ENCODE measurements at regions not wholly inside any gene's neighbourhood (a gene's known extent, or its start where the extent isn't known, plus 50 kb on each side); places are given as distances from the start of the nearest gene placed in this dataset.

DNA sequence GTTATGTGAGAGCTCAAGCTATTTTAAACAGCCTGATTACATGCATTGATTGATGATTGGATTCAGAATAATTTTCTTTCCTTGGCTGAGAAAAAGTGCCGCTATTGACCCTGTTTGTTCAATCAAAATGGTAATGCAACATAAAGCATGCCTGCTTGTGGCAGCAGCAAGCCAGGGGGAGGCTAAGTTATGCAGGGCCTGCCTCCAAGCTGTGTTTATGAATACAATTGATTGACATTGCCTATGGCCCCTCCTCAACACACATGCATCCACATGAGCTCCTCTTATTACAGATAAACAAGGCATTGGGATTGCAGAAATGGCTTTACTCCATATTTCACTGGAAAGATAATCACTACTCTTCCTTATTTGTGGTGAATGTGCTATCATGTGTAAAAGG is 395.6 kb downstream of the TDRD15 start:
- TF ChIP-seq CTCF (IDR thresholded peaks at IDR 0.05; ENCODE audit: insufficient read depth, low read depth, low read length, missing control alignments) = no peak
- no peak for DNase-seq (ENCODE audit: low read depth)
- H3K4me3 ChIP-seq (ENCODE audit: low read length) = no peak overlapping the region

- no peak for TF ChIP-seq CTCF (IDR thresholded peaks at IDR 0.05; ENCODE audit: insufficient read depth, low read depth, low read length, missing control alignments)
- DNase-seq (ENCODE audit: low read depth) = no peak
- H3K4me3 ChIP-seq (ENCODE audit: low read length) = no peak overlapping the region
Measured at GRCh38 chr2:21519821-21520220, 396.1 kb downstream of the TDRD15 start.

- no peak overlapping the region for H3K4me3 ChIP-seq (ENCODE audit: low read length)
- TF ChIP-seq CTCF (IDR thresholded peaks at IDR 0.05; ENCODE audit: insufficient read depth, low read depth, low read length, missing control alignments) = no peak
- DNase-seq (ENCODE audit: low read depth) = no peak
Measured at GRCh38 chr2:21535826-21536225, 412.1 kb downstream of the TDRD15 start.

GRCh38 chr2:21539685-21540084 is 415.9 kb downstream of the TDRD15 start:
- no peak overlapping the region for H3K4me3 ChIP-seq (ENCODE audit: low read length)
- TF ChIP-seq CTCF (IDR thresholded peaks at IDR 0.05; ENCODE audit: insufficient read depth, low read depth, low read length, missing control alignments) = no peak
- DNase-seq (ENCODE audit: low read depth) = no peak

GRCh38 chr2:21543630-21544029 is 419.9 kb downstream of the TDRD15 start:
- no peak overlapping the region for H3K4me3 ChIP-seq (ENCODE audit: low read length)
- TF ChIP-seq CTCF (IDR thresholded peaks at IDR 0.05; ENCODE audit: insufficient read depth, low read depth, low read length, missing control alignments) = no peak
- DNase-seq (ENCODE audit: low read depth) = no peak

GRCh38 chr2:21544392-21544791 is 420.6 kb downstream of the TDRD15 start:
- no peak for DNase-seq (ENCODE audit: low read depth)
- no peak for TF ChIP-seq CTCF (IDR thresholded peaks at IDR 0.05; ENCODE audit: insufficient read depth, low read depth, low read length, missing control alignments)
- no peak overlapping the region for H3K4me3 ChIP-seq (ENCODE audit: low read length)

- H3K4me3 ChIP-seq (ENCODE audit: low read length) = no peak overlapping the region
- no peak for DNase-seq (ENCODE audit: low read depth)
- TF ChIP-seq CTCF (IDR thresholded peaks at IDR 0.05; ENCODE audit: insufficient read depth, low read depth, low read length, missing control alignments) = no peak
Measured at GRCh38 chr2:21552981-21553380, 429.2 kb downstream of the TDRD15 start.

All from epithelial cell of esophagus (primary cell).